IPS-20b (cell line): ENCODE measurements at regions not wholly inside any gene's neighbourhood (a gene's known extent, or its start where the extent isn't known, plus 50 kb on each side); places are given as distances from the start of the nearest gene placed in this dataset.
"Not testable (repeated sequence)": the region's sequence is repeated elsewhere in the genome, so short reads cannot be mapped to it uniquely, and the experiment has no call there.

ENCODE experiments used
- H3K27ac ChIP-seq: one replicate; pipeline ENCODE4 v1.5.1; 2013; ENCODE audit warnings: low read length
- H3K27me3 ChIP-seq: 2 replicates; pipeline ENCODE4 v1.6.1; 2013; ENCODE audit warnings: mild to moderate bottlenecking, low read length, inconsistent platforms; ENCODE audit not compliant: insufficient read depth
- H3K36me3 ChIP-seq: 2 replicates; pipeline ENCODE4 v1.6.1; 2013; ENCODE audit warnings: low read depth, mild to moderate bottlenecking, inconsistent platforms, low read length, moderate library complexity; ENCODE audit not compliant: insufficient read depth
- H3K4me1 ChIP-seq: 2 replicates; pipeline ENCODE4 v1.6.1; 2013; ENCODE audit warnings: mild to moderate bottlenecking, control low read depth, inconsistent platforms, low read length, moderate library complexity; ENCODE audit not compliant: insufficient read depth
- H3K4me3 ChIP-seq: 2 replicates; pipeline ENCODE4 v1.5.1; 2013; ENCODE audit warnings: mild to moderate bottlenecking, low read length, inconsistent platforms
- H3K9ac ChIP-seq: 2 replicates; pipeline ENCODE4 v1.6.1; 2013; ENCODE audit warnings: low read depth, mild to moderate bottlenecking, inconsistent platforms, low read length, moderate library complexity
- H3K9me3 ChIP-seq: 2 replicates; pipeline ENCODE4 v1.6.1; 2013; ENCODE audit warnings: mild to moderate bottlenecking, low read depth, low read length, inconsistent platforms; ENCODE audit not compliant: insufficient read depth

DNA sequence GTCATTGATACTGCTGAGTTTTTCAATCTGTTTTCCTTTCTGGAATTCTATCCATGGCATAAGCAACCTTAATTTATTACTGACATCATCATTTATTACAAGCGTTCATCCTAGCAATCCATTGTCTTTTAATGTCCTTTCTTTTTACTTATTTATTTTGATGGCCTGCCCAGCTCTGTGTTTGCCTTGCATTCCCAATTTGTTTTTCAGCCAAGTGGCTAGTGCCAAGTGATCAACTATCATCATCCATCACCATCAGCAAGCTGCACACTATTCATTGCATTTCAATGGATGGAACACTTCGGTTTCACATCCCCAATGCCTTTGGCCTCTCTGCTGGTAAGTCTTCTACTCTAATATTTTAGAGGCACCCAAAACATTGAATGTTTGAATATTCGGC is 831.7 kb upstream of the EPHA5 start:
- no peaks in the 10 kb centered on the region for H3K36me3 ChIP-seq
- H3K4me1 ChIP-seq = no peaks in the 10 kb centered on the region
- no peak overlapping the region for H3K9ac ChIP-seq
- no peaks in the 10 kb centered on the region for H3K27me3 ChIP-seq
- H3K27ac ChIP-seq = no peak overlapping the region
- no peak overlapping the region for H3K4me3 ChIP-seq
- no peaks in the 10 kb centered on the region for H3K9me3 ChIP-seq

- Histone ChIP-seq H3K36me3 (no peaks in the 10 kb centered on the region), H3K4me1 (no peaks in the 10 kb centered on the region), H3K9me3 (no peaks in the 10 kb centered on the region)
Measured at GRCh38 chr4:66490729-66491128, 820.4 kb upstream of the EPHA5 start.

DNA sequence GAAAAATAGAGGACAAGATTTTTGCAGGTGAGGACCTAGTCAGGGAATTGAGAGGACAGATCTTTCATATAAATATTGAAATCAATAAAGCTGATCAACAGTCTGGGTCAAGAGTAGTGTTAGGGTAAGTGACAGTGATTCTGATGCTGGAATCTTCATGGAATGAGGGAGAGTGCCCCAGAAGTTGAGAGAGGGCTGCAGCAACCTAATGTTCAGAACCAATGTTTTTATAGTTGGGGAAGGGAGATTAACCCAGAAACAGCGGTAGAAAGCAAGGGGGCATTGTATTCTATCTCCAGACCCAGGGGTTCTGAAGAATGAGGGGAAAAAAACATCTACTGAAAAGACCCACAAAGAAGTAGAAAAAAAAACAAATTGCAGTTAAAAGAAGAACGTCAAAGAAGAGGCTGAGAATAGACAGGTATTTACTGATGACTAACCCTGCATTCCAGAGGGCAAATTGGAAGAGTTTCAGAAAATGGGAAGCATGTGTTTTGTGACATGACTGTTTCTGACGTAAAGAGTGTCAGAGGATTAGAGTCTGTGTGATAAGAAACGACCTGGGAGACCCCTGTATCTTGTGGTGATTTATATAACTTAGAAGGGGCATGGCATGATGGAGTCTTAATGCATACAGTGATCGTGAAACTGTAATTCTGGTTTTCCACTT is 819.6 kb upstream of the EPHA5 start:
- no peaks in the 10 kb centered on the region for H3K36me3 ChIP-seq
- no peaks in the 10 kb centered on the region for H3K27me3 ChIP-seq
- H3K9me3 ChIP-seq = no peaks in the 10 kb centered on the region
- H3K27ac ChIP-seq = no peak overlapping the region
- no peak overlapping the region for H3K4me3 ChIP-seq
- no peaks in the 10 kb centered on the region for H3K4me1 ChIP-seq
- H3K9ac ChIP-seq = no peak overlapping the region

More at GRCh38 chr4:66490729-66491128, 820.4 kb upstream of the EPHA5 start:
- no peak overlapping the region for H3K9ac ChIP-seq
- no peak overlapping the region for H3K4me3 ChIP-seq
- H3K27ac ChIP-seq = no peak overlapping the region
- H3K27me3 ChIP-seq = no peaks in the 10 kb centered on the region

DNA sequence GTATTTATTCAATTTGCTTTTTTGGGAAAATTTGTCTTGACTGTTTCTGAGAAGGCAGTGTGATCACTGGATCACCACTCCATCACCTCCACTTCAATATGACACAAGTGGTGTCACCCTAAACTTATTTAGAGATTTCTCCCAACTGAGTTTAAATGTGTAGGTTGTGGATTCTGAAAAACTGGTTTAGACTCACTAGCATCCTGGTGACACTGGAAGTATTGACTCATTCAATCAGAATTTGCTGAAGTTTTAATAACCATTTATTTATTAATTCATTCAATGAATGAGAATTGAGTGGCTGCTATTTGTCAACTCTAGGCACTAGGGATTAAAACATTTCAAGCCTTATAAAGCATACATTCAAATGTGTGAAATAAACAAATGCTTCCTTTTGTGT is 819.1 kb upstream of the EPHA5 start:
- H3K27ac ChIP-seq = no peak overlapping the region
- no peaks in the 10 kb centered on the region for H3K4me1 ChIP-seq
- H3K36me3 ChIP-seq = no peaks in the 10 kb centered on the region
- H3K9me3 ChIP-seq = no peaks in the 10 kb centered on the region
- no peaks in the 10 kb centered on the region for H3K27me3 ChIP-seq
- no peak overlapping the region for H3K9ac ChIP-seq
- H3K4me3 ChIP-seq = no peak overlapping the region

DNA sequence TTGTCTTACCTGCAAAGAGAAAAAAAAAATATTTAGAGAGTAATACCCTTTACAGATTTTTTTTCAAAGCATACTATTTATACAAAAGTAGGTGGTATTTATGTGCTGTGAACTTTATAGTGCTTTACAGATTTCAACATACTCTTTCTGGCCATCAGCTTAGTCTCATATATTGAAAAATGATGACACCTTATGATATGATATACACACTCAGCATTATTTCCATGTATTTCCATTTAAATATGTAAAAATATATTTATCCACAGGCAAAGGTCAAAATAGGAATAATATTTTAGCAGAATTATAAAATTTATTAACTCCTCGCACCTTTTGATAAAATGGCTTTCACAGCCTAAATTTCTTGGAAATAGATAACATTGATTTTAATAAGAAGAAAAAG is 815.8 kb upstream of the EPHA5 start:
- Histone ChIP-seq H3K9me3 (no peaks in the 10 kb centered on the region), H3K4me3 (no peak overlapping the region), H3K27me3 (no peaks in the 10 kb centered on the region), H3K4me1 (no peaks in the 10 kb centered on the region), H3K36me3 (no peaks in the 10 kb centered on the region), H3K9ac (no peak overlapping the region), H3K27ac (no peak overlapping the region)

GRCh38 chr4:66482186-66482585 is 811.9 kb upstream of the EPHA5 start:
- 0 out of 2 replicates have a peak, but pooled peaks cover 2% of the 10 kb centered on the region for H3K4me1 ChIP-seq
- no peak overlapping the region for H3K4me3 ChIP-seq
- H3K27me3 ChIP-seq = no peaks in the 10 kb centered on the region
- no peaks in the 10 kb centered on the region for H3K36me3 ChIP-seq
- H3K9me3 ChIP-seq = no peaks in the 10 kb centered on the region
- H3K9ac ChIP-seq = no peak overlapping the region
- no peak overlapping the region for H3K27ac ChIP-seq

- H3K9me3 ChIP-seq = no peaks in the 10 kb centered on the region
- H3K9ac ChIP-seq = no peak overlapping the region
- no peak overlapping the region for H3K27ac ChIP-seq
Measured at GRCh38 chr4:66475596-66475995, 805.3 kb upstream of the EPHA5 start.

DNA sequence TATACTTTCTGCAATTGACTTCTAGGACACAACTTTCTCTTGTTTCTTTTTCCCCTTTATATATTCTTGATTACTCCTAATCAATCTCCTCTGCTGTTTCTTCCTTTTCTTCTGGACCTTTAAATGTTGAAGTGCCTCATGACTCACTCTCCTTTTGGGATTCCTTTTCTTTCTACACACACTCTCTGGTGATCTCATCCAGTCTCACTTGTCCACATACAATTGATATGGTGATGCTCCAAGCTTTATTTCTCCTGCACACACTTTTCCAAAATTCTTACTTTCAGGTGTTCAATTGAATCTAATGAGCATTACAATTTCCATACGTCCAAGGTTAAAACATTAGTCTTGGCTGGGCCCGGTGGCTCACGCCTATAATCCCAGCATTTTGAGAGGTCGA is 794.8 kb upstream of the EPHA5 start:
- no peaks in the 10 kb centered on the region for H3K36me3 ChIP-seq
- no peaks in the 10 kb centered on the region for H3K27me3 ChIP-seq
- H3K4me1 ChIP-seq = no peaks in the 10 kb centered on the region
- peaks cover 8% of the 10 kb centered on the region; the same call in 1 of the 2 replicates for H3K9me3 ChIP-seq
- H3K9ac ChIP-seq = no peak overlapping the region
- no peak overlapping the region for H3K27ac ChIP-seq
- no peak overlapping the region for H3K4me3 ChIP-seq

More at GRCh38 chr4:66475596-66475995, 805.3 kb upstream of the EPHA5 start:
- 0 out of 2 replicates have a peak, but pooled peaks cover 2% of the 10 kb centered on the region for H3K4me1 ChIP-seq
- no peak overlapping the region for H3K4me3 ChIP-seq
- no peaks in the 10 kb centered on the region for H3K27me3 ChIP-seq
- no peaks in the 10 kb centered on the region for H3K36me3 ChIP-seq

GRCh38 chr4:66462890-66463289 is 792.6 kb upstream of the EPHA5 start:
- H3K9me3 ChIP-seq, H3K9ac ChIP-seq, H3K36me3 ChIP-seq, H3K4me1 ChIP-seq, H3K27ac ChIP-seq, H3K4me3 ChIP-seq, H3K27me3 ChIP-seq: not testable (repeated sequence)

DNA sequence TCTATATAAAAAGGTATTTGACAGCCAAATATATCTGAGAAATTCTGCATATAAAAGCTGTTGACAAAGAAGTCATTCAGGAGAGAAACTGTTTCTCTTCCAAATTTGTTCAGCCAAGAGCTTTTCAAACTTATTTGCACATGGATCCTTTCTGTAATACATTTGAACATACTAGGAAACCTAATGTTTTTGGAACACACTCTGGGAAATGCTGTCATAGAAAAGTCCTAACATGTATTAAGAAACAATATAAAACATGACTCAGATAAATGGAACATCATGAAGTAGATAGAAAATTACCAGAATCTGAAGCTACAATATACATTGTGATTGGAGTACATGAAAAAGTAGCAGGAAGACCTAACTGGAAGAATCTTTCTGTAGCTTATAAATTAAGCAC is 781.5 kb upstream of the EPHA5 start:
- H3K9ac ChIP-seq = no peak overlapping the region
- H3K36me3 ChIP-seq = no peaks in the 10 kb centered on the region

GRCh38 chr4:66443008-66443407 is 772.7 kb upstream of the EPHA5 start:
- no peaks in the 10 kb centered on the region for H3K27me3 ChIP-seq
- no peak overlapping the region for H3K27ac ChIP-seq
- H3K4me1 ChIP-seq = no peaks in the 10 kb centered on the region
- no peak overlapping the region for H3K9ac ChIP-seq
- H3K4me3 ChIP-seq = no peak overlapping the region
- H3K9me3 ChIP-seq = no peaks in the 10 kb centered on the region
- no peaks in the 10 kb centered on the region for H3K36me3 ChIP-seq

More for the DNA sequence above, 781.5 kb upstream of the EPHA5 start:
- H3K4me3 ChIP-seq = no peak overlapping the region
- no peaks in the 10 kb centered on the region for H3K27me3 ChIP-seq
- no peak overlapping the region for H3K27ac ChIP-seq
- H3K9me3 ChIP-seq = no peaks in the 10 kb centered on the region
- H3K4me1 ChIP-seq = no peaks in the 10 kb centered on the region

DNA sequence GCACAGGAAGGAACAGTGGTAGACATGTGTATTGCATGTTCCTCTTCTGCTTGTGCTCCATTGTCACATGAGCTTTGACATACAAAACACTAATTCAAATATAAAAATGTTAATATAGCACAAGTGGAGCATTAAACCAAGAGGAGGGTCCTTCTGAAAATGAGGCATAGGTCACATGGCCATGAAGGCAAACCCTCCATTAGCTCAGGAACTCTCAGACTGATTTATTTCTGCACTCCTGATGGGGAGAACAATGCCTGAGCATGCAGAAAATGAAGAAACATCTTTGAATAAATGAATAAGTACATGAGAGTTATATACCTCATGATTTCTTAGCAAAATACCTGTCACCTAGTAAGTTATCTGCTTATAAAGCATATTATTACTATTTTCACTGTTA is 769.2 kb upstream of the EPHA5 start:
- H3K4me1 ChIP-seq = no peaks in the 10 kb centered on the region
- H3K4me3 ChIP-seq = no peak overlapping the region
- H3K27me3 ChIP-seq = no peaks in the 10 kb centered on the region
- no peaks in the 10 kb centered on the region for H3K36me3 ChIP-seq
- H3K9me3 ChIP-seq = no peaks in the 10 kb centered on the region
- no peak overlapping the region for H3K9ac ChIP-seq
- H3K27ac ChIP-seq = no peak overlapping the region
